HUDEP-2 (cell line): ENCODE measurements at regions not wholly inside any gene's neighbourhood (a gene's known extent, or its start where the extent isn't known, plus 50 kb on each side); places are given as distances from the start of the nearest gene placed in this dataset.

Experiments used
- DNase-seq, 76 experiments: peaks; one replicate each; lab custom pipeline; 2025; ENCODE audit not compliant: unreplicated experiment in 76 of 76; lab: John Stamatoyannopoulos, UW

GRCh38 chr5:174325431-174325830, 279.9 kb downstream of the NSG2 start:
- DNase-seq: no peak

GRCh38 chr5:174325961-174326360, 280.5 kb downstream of the NSG2 start:
- DNase-seq: no peak

- no peak for DNase-seq
These were observed 280.9 kb downstream of the NSG2 start for GRCh38 chr5:174326372-174326771.

GRCh38 chr5:174327317-174327864, 281.9 kb downstream of the NSG2 start:
- DNase-seq: peak in 63 of 76 experiments; percentile 4 to 75 (median 40)

GRCh38 chr5:174327896-174328295, 282.4 kb downstream of the NSG2 start:
- DNase-seq: no peak

- no peak for DNase-seq
These were observed 283.3 kb downstream of the NSG2 start for GRCh38 chr5:174328631-174329299.

GRCh38 chr5:174329738-174330137, 284.2 kb downstream of the NSG2 start:
- DNase-seq: no peak

GRCh38 chr5:174335682-174336364, 290.3 kb downstream of the NSG2 start:
- no peak for DNase-seq

- DNase-seq: no peak
These were observed 291.0 kb downstream of the NSG2 start for GRCh38 chr5:174336479-174336878.

GRCh38 chr5:174337276-174338184, 292.0 kb downstream of the NSG2 start:
- no peak for DNase-seq

GRCh38 chr5:174338185-174339010, 292.9 kb downstream of the NSG2 start:
- peak in 1 of 76 experiments; percentile 14 for DNase-seq

- no peak for DNase-seq
These were observed 293.6 kb downstream of the NSG2 start for GRCh38 chr5:174339130-174339529.

- no peak for DNase-seq
These were observed 294.7 kb downstream of the NSG2 start for GRCh38 chr5:174340226-174340625.

GRCh38 chr5:174342696-174343095, 297.2 kb downstream of the NSG2 start:
- no peak for DNase-seq

- no peak for DNase-seq
These were observed 298.3 kb downstream of the NSG2 start for GRCh38 chr5:174343826-174344225.

GRCh38 chr5:174344335-174344734, 298.8 kb downstream of the NSG2 start:
- no peak for DNase-seq

GRCh38 chr5:174347183-174347582, 301.7 kb downstream of the NSG2 start:
- DNase-seq: no peak

GRCh38 chr5:174348311-174348981, 302.9 kb downstream of the NSG2 start:
- DNase-seq: no peak

- no peak for DNase-seq
These were observed 307.2 kb downstream of the NSG2 start for GRCh38 chr5:174352681-174353080.

GRCh38 chr5:174354571-174354970, 309.1 kb downstream of the NSG2 start:
- no peak for DNase-seq
